K562 (cell line): ENCODE measurements at regions not wholly inside any gene's neighbourhood (a gene's known extent, or its start where the extent isn't known, plus 50 kb on each side); places are given as distances from the start of the nearest gene placed in this dataset.

Experiments
- ATAC-seq: fragments of 200-7000 bp; cut with Tn5 transposase; 3 replicates; pipeline ENCODE4 v1.9.1; 2020; ENCODE audit warnings: moderate library complexity
- BruUV-seq: library from RNA; stranded (reverse); fragments of 400-500 nt; replicated peaks from 2 replicates; lab custom pipeline; 2021; lab: Mats Ljungman, UMichigan
- CTCF ChIA-PET: fragments of 300-600 bp; formaldehyde crosslinking; extraction: SDS; loops from one replicate; lab custom pipeline; 2021; ENCODE audit warnings: low intra/inter-chr PET ratio; lab: Yijun Ruan, JAX
- POLR2A ChIA-PET: fragments of 300-600, 350-650 bp; sonication (Branson Sonifier 250); formaldehyde crosslinking; extraction: SDS; loops from one replicate; lab custom pipeline; 2021; ENCODE audit warnings: antibody characterized with exemption, inconsistent platforms; lab: Yijun Ruan, JAX
- DNase-seq, 4 experiments: peaks; one replicate each; pipeline versions ENCODE4 v3.0.0 to v3.0.0-alpha.2; 2011 to 2018; ENCODE audit warnings: low spot score in 3 of 4, mixed read lengths in 3 of 4; ENCODE audit errors: extremely low read depth in 1 of 4
- FAIRE-seq: peaks from 2 replicates; lab custom pipeline; 2011; peaks lifted over from hg19 to GRCh38; lab: Jason Lieb, UNC
- H2AFZ ChIP-seq: 2 replicates; pipeline ENCODE4 v1.6.0; 2011; ENCODE audit warnings: low read depth, low read length, control low read depth, inconsistent platforms
- H3K27ac ChIP-seq: fragments of 200-600 bp; 3 replicates; pipeline ENCODE4 v1.8.0; 2011; ENCODE audit warnings: low read depth, mild to moderate bottlenecking, control low read depth, inconsistent platforms, low read length, moderate library complexity, mixed read lengths; ENCODE audit errors: extremely low read depth
- H3K27me3 ChIP-seq, 2 experiments: fragments of 300-600 bp in 1 of 2; 2 replicates in 1 of 2; 3 replicates in 1 of 2; pipeline versions ENCODE4 v1.6.0 to v1.8.0; 2011; ENCODE audit warnings: inconsistent platforms in 2 of 2, low read length in 2 of 2, mild to moderate bottlenecking in 1 of 2, mixed read lengths in 1 of 2, moderate library complexity in 1 of 2; ENCODE audit not compliant: control insufficient read depth in 2 of 2, insufficient read depth in 2 of 2
- H3K36me3 ChIP-seq: fragments of 300-600 bp; 3 replicates; pipeline ENCODE4 v1.8.0; 2011; ENCODE audit warnings: mild to moderate bottlenecking, low read length, inconsistent platforms; ENCODE audit not compliant: control insufficient read depth, insufficient read depth
- H3K4me1 ChIP-seq, 2 experiments: fragments of 200-600 bp in 1 of 2; replicated peaks in 1 of 2; 2 replicates in 1 of 2; 3 replicates in 1 of 2; pipeline versions ENCODE4 v1.5.1 to v1.8.0; 2011; ENCODE audit warnings: inconsistent platforms in 2 of 2, low read length in 2 of 2, mild to moderate bottlenecking in 1 of 2, mixed read lengths in 1 of 2, moderate library complexity in 1 of 2; ENCODE audit not compliant: control insufficient read depth in 2 of 2, insufficient read depth in 2 of 2
- H3K4me2 ChIP-seq: 2 replicates; pipeline ENCODE4 v1.6.1; 2011; ENCODE audit warnings: low read length, control low read depth, inconsistent platforms, mixed read lengths; ENCODE audit not compliant: insufficient read depth
- H3K4me3 ChIP-seq: fragments of 200-600 bp; sonication (generic), shearing (Covaris generic); 2 replicates; pipeline ENCODE4 v1.5.1; 2016; ENCODE audit warnings: control low read depth, inconsistent platforms
- H3K79me2 ChIP-seq: fragments of 200-600 bp; 3 replicates; pipeline ENCODE4 v1.8.0; 2011; ENCODE audit warnings: low read length, inconsistent platforms; ENCODE audit not compliant: control insufficient read depth, insufficient read depth
- H3K9ac ChIP-seq, 2 experiments: 2 replicates each; pipeline versions ENCODE4 v1.6.0 to v1.6.1; 2011; ENCODE audit warnings: low read depth in 2 of 2, low read length in 2 of 2, control low read depth in 1 of 2, inconsistent platforms in 1 of 2, mild to moderate bottlenecking in 1 of 2, mixed read lengths in 1 of 2; ENCODE audit not compliant: insufficient read depth in 1 of 2
- H3K9me1 ChIP-seq: one replicate; pipeline ENCODE4 v1.6.0; 2011; ENCODE audit warnings: inconsistent platforms, mild to moderate bottlenecking, low read length, moderate library complexity; ENCODE audit not compliant: control insufficient read depth, insufficient read depth
- H3K9me3 ChIP-seq: replicated peaks from 2 replicates; pipeline ENCODE4 v1.5.1; 2011; ENCODE audit warnings: low read depth, low read length, inconsistent platforms; ENCODE audit not compliant: control insufficient read depth, insufficient read depth
- H4K20me1 ChIP-seq: replicated peaks from 2 replicates; pipeline ENCODE4 v1.6.1; 2011; ENCODE audit warnings: low read length, inconsistent platforms, mixed read lengths; ENCODE audit not compliant: control insufficient read depth, insufficient read depth
- DACH1 ChIP-seq: fragments of 450-650 bp; IDR thresholded peaks from 2 replicates; pipeline ENCODE4 v1.6.1; 2018; ENCODE audit not compliant: partially characterized antibody
- HNRNPUL1 ChIP-seq: fragments of 200-400 bp; formaldehyde crosslinking; IDR thresholded peaks from 2 replicates; pipeline ENCODE4 v1.6.1; 2017; ENCODE audit warnings: low read length
- MGA ChIP-seq: fragments of 450-650 bp; IDR thresholded peaks from 2 replicates; pipeline ENCODE4 v1.6.1; 2016; ENCODE audit warnings: mild to moderate bottlenecking, moderate library complexity
- PATZ1 ChIP-seq: fragments of 250-450 bp; sonication (Bioruptor Pico); IDR thresholded peaks from 2 replicates; pipeline ENCODE4 v1.5.0; 2020; ENCODE audit warnings: mild to moderate bottlenecking, borderline replicate concordance
- RBM14 ChIP-seq: fragments of 200-400 bp; formaldehyde crosslinking; IDR thresholded peaks from 2 replicates; pipeline ENCODE4 v1.6.1; 2018; ENCODE audit warnings: low read depth, mild to moderate bottlenecking, low read length, moderate library complexity, borderline replicate concordance; ENCODE audit not compliant: insufficient read depth
- TCF7 ChIP-seq: sonication (generic); IDR thresholded peaks from 2 replicates; pipeline ENCODE4 v1.6.1; 2016; ENCODE audit warnings: antibody characterized with exemption, borderline replicate concordance
- ZBTB12 ChIP-seq: fragments of 250-450 bp; sonication (Bioruptor Pico); IDR thresholded peaks from 2 replicates; pipeline ENCODE4 v1.4.0; 2020
- WGBS: fragments of 100-300 bp; shearing (Covaris generic); methylation state at CpG from one replicate; pipeline ENCODE4 v1.1.6; 2016; ENCODE audit warnings: low coverage, mixed read lengths; ENCODE audit not compliant: insufficient coverage; ENCODE audit errors: missing lambda C conversion rate; 5-methylcytosine and 5-hydroxymethylcytosine counted together
- in situ Hi-C: fragments of 300-500 bp; cut with MboI; formaldehyde crosslinking; loops from 4 replicates; pipeline ENCODE4 v1.15.0; 2018; ENCODE audit warnings: inconsistent platforms, mixed read lengths
- intact Hi-C: fragments of 100-400 bp; cut with micrococcal nuclease; formaldehyde crosslinking; loops from 2 replicates; pipeline ENCODE4 v1.14.2; 2022

- peak overlapping the region; percentile 55; the same call in 1 of the 2 replicates for H2AFZ ChIP-seq
- in situ Hi-C loops (no loop called here), intact Hi-C loops (loop anchor here (10.0 kb wide), 1 partner anchor 122 kb away; no protein-coding TSS in a partner anchor)
- 58% methylated on average over 4 of the region's 4 CpGs for WGBS
- no TSS peak for BruUV-seq
- FAIRE-seq, result no peak
- CTCF ChIA-PET, result no interaction called here
- DNase-seq, result no peak
- H3K9me3 ChIP-seq, result no peaks in the 10 kb centered on the region
- H3K27me3 ChIP-seq, result no peaks in the 10 kb centered on the region
- no peaks in the 10 kb centered on the region for H3K79me2 ChIP-seq
- H3K4me3 ChIP-seq, result no peak overlapping the region
- no peak for ATAC-seq
- no peak overlapping the region for H3K9ac ChIP-seq
- H3K4me2 ChIP-seq, result no peak overlapping the region
- no peaks in the 10 kb centered on the region for H3K9me1 ChIP-seq
- no peaks in the 10 kb centered on the region for H3K36me3 ChIP-seq
- peaks cover 0 to 3% of the 10 kb centered on the region in 2 experiments; a peak in 3 of 5 replicates for H3K4me1 ChIP-seq
- POLR2A ChIA-PET, result no interaction called here
- no peaks in the 10 kb centered on the region for H4K20me1 ChIP-seq
- H3K27ac ChIP-seq, result no peak overlapping the region
- TF ChIP-seq PATZ1 (CRISPR knock-in tag) (no peak), ZBTB12 (no peak), MGA (no peak), TCF7 (no peak), DACH1 (no peak), HNRNPUL1 (no peak), RBM14 (no peak)
These were observed 258.0 kb upstream of the CBLB start for GRCh38 chr3:106126846-106127235.
